ENCODE measurements at regions not wholly inside any gene's neighbourhood (a gene's known extent, or its start where the extent isn't known, plus 50 kb on each side); places are given as distances from the start of the nearest gene placed in this dataset.

- TF ChIP-seq E2F8 (IDR thresholded peaks at IDR 0.05; ENCODE audit: low read depth, partially characterized antibody) (no peak), ZNF274 (IDR thresholded peaks at IDR 0.05; ENCODE audit: insufficient read depth, insufficient read length) (no peak), IKZF1 (conservative IDR thresholded peaks at IDR 0.05) (no peak), SREBF2 (IDR thresholded peaks at IDR 0.05; ENCODE audit: low read length) (no peak), STAT3 (IDR thresholded peaks at IDR 0.05; ENCODE audit: low read depth, low read length) (no peak), MYB (IDR thresholded peaks at IDR 0.05; ENCODE audit: borderline replicate concordance, low read depth, low read length) (no peak), IKZF2 (IDR thresholded peaks at IDR 0.05) (no peak)
These were observed 129.2 kb downstream of the BAMBI start (continued) for GRCh38 chr10:28806488-28806941.

GRCh38 chr10:28806951-28807759 is 129.8 kb downstream of the BAMBI start:
- Histone ChIP-seq H3K27me3 (replicated peaks in 1 of 2; ENCODE audit: control insufficient read depth in 2 of 2, insufficient read depth in 2 of 2, low read length in 1 of 2) (no peaks in the 10 kb centered on the region; a peak in 2 of 4 replicates), H3K27ac (ENCODE audit: control insufficient read depth, insufficient read depth) (no peak overlapping the region), H3K9ac (ENCODE audit: control insufficient read depth, insufficient read depth, low read length) (no peak overlapping the region), H4K20me1 (ENCODE audit: control insufficient read depth, insufficient read depth) (no peaks in the 10 kb centered on the region), H3K4me2 (ENCODE audit: control insufficient read depth, insufficient read depth) (no peak overlapping the region), H3K4me3 (no peak overlapping the region), H3K4me1 (ENCODE audit: control insufficient read depth, insufficient read depth, low read length) (no peaks in the 10 kb centered on the region), H3K79me2 (ENCODE audit: control insufficient read depth, insufficient read depth, low read length) (no peaks in the 10 kb centered on the region), H3K36me3 (ENCODE audit: control insufficient read depth in 2 of 2, insufficient read depth in 2 of 2, low read length in 1 of 2) (no peaks in the 10 kb centered on the region), H3K9me3 (replicated peaks; ENCODE audit: control insufficient read depth, insufficient read depth, low read length) (no peaks in the 10 kb centered on the region), H2AFZ (ENCODE audit: control insufficient read depth, low read depth, low read length) (no peak overlapping the region)
- SMC1A ChIA-PET (ENCODE audit: uncharacterized antibody, unreplicated experiment) = no interaction called here
- intact Hi-C loops (cut with micrococcal nuclease; ENCODE audit: unreplicated experiment) = no loop called here
- DNase-seq (ENCODE audit: low read depth, low spot score) (no peak), ATAC-seq (no peak), FAIRE-seq (no peak)
- RAD21 ChIA-PET (ENCODE audit: unreplicated experiment) = no interaction called here
- WGBS (ENCODE audit: insufficient coverage, insufficient replicate concordance, low lambda C conversion rate, missing lambda C conversion rate) = 26% methylated on average over 8 of the region's 8 CpGs
- BruUV-seq (replicated peaks) = no TSS peak
- in situ Hi-C loops (cut with MboI) = no loop called here
- POLR2A ChIA-PET = no interaction called here
- CTCF ChIA-PET = no interaction called here
- TF ChIP-seq MXI1 (IDR thresholded peaks at IDR 0.05; ENCODE audit: low read depth, low read length) = no peak
- no peak for TF ChIP-seq MEF2A (IDR thresholded peaks at IDR 0.05; ENCODE audit: insufficient read depth, low read depth, low read length)
- no peak for TF ChIP-seq SRF (IDR thresholded peaks at IDR 0.05; ENCODE audit: low read depth in 2 of 2, low read length in 2 of 2)
- TF ChIP-seq CHD1 (IDR thresholded peaks at IDR 0.05; ENCODE audit: low read depth, low read length) = no peak
- TF ChIP-seq IRF4 (IDR thresholded peaks at IDR 0.05; ENCODE audit: low read depth, low read length) = no peak
- TF ChIP-seq BCL3 (IDR thresholded peaks at IDR 0.05; ENCODE audit: borderline replicate concordance, insufficient read depth, low read depth, low read length, poor library complexity, severe bottlenecking) = no peak
- TF ChIP-seq HSF1 (IDR thresholded peaks at IDR 0.05; ENCODE audit: low read depth, low read length) = no peak
- TF ChIP-seq SREBF2 (IDR thresholded peaks at IDR 0.05; ENCODE audit: low read length) = no peak
- no peak for TF ChIP-seq IKZF2 (IDR thresholded peaks at IDR 0.05)
- TF ChIP-seq RELB (IDR thresholded peaks at IDR 0.05; ENCODE audit: low read depth) = no peak
- TF ChIP-seq CHD4 (IDR thresholded peaks at IDR 0.05) = no peak

Data from GM12878 (cell line).